Psoas muscle (tissue), 7 donors: ENCODE measurements at regions not wholly inside any gene's neighbourhood (a gene's known extent, or its start where the extent isn't known, plus 50 kb on each side); places are given as distances from the start of the nearest gene placed in this dataset.

Experiments
- ATAC-seq, 4 donors: fragments of 200-7000 bp; cut with Tn5 transposase; one replicate each; pipeline ENCODE4 v1.9.1; 2020; ENCODE audit warnings: moderate library complexity in 3 of 4, mild to moderate bottlenecking in 2 of 4
- DNase-seq, 2 donors: peaks; one replicate each; pipeline ENCODE4 v3.0.0-alpha.2; 2020
- H3K27ac ChIP-seq: fragments of 200-600 bp; one replicate; pipeline ENCODE4 v1.8.0; 2022
- H3K27me3 ChIP-seq, 3 donors: fragments of 200-600 bp in 1 of 3; one replicate each; pipeline versions ENCODE4 v1.6.1 to v1.8.0; 2013 to 2022; ENCODE audit warnings: low read length in 2 of 3, mild to moderate bottlenecking in 2 of 3, moderate library complexity in 1 of 3; ENCODE audit not compliant: insufficient read depth in 3 of 3
- H3K36me3 ChIP-seq, 2 donors: fragments of 200-600 bp in 1 of 2; one replicate each; pipeline versions ENCODE4 v1.6.1 to v1.8.0; 2013 to 2022; ENCODE audit warnings: low read depth in 1 of 2, mild to moderate bottlenecking in 1 of 2, moderate library complexity in 1 of 2; ENCODE audit not compliant: insufficient read depth in 1 of 2
- H3K4me1 ChIP-seq: fragments of 200-600 bp; one replicate; pipeline ENCODE4 v1.8.0; 2022
- H3K4me3 ChIP-seq: fragments of 200-600 bp; one replicate; pipeline ENCODE4 v1.8.0; 2022; ENCODE audit warnings: mild to moderate bottlenecking
- H3K9me3 ChIP-seq: fragments of 200-600 bp; one replicate; pipeline ENCODE4 v1.8.0; 2022
- WGBS, 3 donors: extraction: QIAGEN DNeasy Blood & Tissue Kit; methylation state at CpG; one replicate each; pipeline versions ENCODE4 v1.1.6 to v1.1.7; 2013; 5-methylcytosine and 5-hydroxymethylcytosine counted together
- intact Hi-C, 2 donors: fragments of 100-400 bp; cut with DNase I; formaldehyde crosslinking; loops; one replicate each; pipeline versions ENCODE4 v1.11.0 to v1.14.2; 2022
- TF ChIP-seq, protein P1 (sequence below): fragments of 200-600 bp; IDR thresholded peaks from one replicate; pipeline ENCODE4 v1.8.0; 2022; ENCODE audit warnings: antibody characterized with exemption
- donor health status: healthy with polysubstance abuse.
- donor health status: DM: no; HTN: no; CAD: no; lungs with moderate emphysema.
- donor health status: Bipolar disorder and iron deficiency.
- donor health status: healthy.
- donor health status: DM: yes; HTN: yes; CAD: no.
- donor health status: DM: no; HTN: no; CAD: no.
- donor health status: DM: yes; HTN: yes; CAD: no.

DNA sequence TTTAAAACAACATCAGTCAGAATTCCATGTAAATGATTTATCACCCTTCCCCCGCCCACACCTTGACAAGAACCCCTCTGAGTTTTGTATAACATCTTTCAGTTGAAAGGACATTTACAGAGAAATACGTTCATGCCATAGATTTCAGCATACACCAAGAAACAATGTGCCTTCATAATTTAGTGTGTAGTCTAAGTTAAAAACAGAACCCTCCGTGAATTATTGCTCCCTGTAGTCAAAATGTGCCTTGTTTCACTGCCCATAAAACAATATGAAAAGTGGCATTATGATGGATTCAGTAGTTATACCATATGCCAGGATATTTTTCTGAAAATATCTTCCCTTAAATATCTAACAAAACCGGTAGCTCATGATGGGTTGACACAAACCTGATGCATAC lies 953.9 kb downstream of the GBE1 start:
- Histone ChIP-seq H3K27me3 (no peaks in the 10 kb centered on the region), H3K36me3 (no peaks in the 10 kb centered on the region), H3K4me1 (no peaks in the 10 kb centered on the region), H3K4me3 (no peak overlapping the region), H3K27ac (no peak overlapping the region), H3K9me3 (no peaks in the 10 kb centered on the region)
- WGBS, 3 donors, result 64 to 68% (median 66%) methylated on average over 4 of the region's 4 CpGs
- ATAC-seq, result no peak
- intact Hi-C loops, result no loop called here
- no peak for DNase-seq
- TF ChIP-seq, protein P1, sequence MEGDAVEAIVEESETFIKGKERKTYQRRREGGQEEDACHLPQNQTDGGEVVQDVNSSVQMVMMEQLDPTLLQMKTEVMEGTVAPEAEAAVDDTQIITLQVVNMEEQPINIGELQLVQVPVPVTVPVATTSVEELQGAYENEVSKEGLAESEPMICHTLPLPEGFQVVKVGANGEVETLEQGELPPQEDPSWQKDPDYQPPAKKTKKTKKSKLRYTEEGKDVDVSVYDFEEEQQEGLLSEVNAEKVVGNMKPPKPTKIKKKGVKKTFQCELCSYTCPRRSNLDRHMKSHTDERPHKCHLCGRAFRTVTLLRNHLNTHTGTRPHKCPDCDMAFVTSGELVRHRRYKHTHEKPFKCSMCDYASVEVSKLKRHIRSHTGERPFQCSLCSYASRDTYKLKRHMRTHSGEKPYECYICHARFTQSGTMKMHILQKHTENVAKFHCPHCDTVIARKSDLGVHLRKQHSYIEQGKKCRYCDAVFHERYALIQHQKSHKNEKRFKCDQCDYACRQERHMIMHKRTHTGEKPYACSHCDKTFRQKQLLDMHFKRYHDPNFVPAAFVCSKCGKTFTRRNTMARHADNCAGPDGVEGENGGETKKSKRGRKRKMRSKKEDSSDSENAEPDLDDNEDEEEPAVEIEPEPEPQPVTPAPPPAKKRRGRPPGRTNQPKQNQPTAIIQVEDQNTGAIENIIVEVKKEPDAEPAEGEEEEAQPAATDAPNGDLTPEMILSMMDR, result no peak

DNA sequence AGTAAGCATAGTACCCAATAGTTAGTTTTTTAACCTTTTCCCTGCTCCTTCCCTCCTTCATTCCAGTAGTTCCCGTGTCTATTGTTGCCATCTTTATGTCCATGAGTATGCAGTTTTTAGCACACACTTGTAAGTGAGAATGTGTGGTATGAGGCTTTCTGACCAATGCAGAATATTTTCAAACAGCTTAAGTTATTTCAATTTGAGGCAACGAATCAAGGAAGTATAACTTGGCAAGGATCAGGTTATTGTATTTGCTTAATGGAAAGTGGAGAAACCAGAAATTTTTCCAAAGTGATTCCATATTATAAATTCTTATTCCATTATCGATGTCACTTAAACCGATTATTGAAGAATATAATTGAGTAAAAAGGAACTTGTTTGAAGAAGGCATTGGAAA lies 954.8 kb downstream of the GBE1 start:
- TF ChIP-seq, protein P1, result no peak
- no peaks in the 10 kb centered on the region for H3K9me3 ChIP-seq
- no peak overlapping the region for H3K4me3 ChIP-seq
- H3K27me3 ChIP-seq, result no peaks in the 10 kb centered on the region
- H3K36me3 ChIP-seq, result no peaks in the 10 kb centered on the region
- H3K4me1 ChIP-seq, result no peaks in the 10 kb centered on the region
- intact Hi-C loops, result no loop called here
- DNase-seq (no peak), ATAC-seq (no peak)
- WGBS, 3 donors, result 72 to 75% (median 74%) methylated on average over 4 of the region's 4 CpGs
- H3K27ac ChIP-seq, result no peak overlapping the region

DNA sequence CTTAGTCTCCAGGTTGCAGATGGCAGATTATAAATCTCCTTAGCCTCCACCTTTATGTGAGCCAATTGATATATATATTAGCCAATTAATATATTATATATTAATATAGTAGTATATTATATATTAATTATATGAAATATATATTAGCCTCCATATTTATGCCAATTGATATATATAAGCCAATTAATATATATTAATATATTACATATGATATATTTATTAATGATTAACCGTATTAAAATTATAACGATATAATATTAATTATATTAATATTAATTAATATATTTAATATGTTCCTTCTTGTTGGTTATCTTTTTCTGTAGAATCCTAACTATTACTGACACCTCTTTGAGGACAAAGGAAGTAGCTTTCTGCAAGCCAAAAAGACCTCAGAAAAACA lies 972.5 kb downstream of the GBE1 start:
- WGBS, 3 donors, result 95 to 97% (median 96%) methylated on average over 2 of the region's 2 CpGs
- Histone ChIP-seq H3K27me3 (no peaks in the 10 kb centered on the region), H3K36me3 (no peaks in the 10 kb centered on the region), H3K4me3 (no peak overlapping the region), H3K27ac (no peak overlapping the region), H3K4me1 (no peaks in the 10 kb centered on the region), H3K9me3 (no peaks in the 10 kb centered on the region)
- DNase-seq (no peak), ATAC-seq (no peak)
- TF ChIP-seq, protein P1, result no peak
- intact Hi-C loops, result no loop called here

DNA sequence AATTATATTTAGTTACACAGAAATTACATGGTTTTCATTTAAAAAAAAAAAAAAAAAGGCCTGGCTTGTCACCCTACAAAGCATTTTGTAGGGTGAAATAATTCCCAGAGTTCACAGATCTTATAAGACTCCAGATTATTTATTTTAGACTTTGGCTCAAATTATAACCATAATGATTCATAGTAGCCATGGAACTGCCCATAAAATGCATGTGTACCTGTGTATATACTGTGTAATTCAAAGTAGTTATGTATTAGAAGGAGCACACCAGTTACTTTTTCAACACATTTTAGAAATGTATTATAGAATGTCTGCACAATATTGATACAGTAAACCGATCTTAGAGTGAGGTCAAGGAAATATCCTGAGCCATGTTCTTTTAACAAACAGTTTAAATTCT lies 975.6 kb downstream of the GBE1 start:
- ATAC-seq, result no peak
- no peaks in the 10 kb centered on the region for H3K27me3 ChIP-seq
- no peak for DNase-seq
- H3K36me3 ChIP-seq, result no peaks in the 10 kb centered on the region
- H3K4me3 ChIP-seq, result no peak overlapping the region
- WGBS, 3 donors, result 74 to 83% (median 76%) methylated on average over 1 of the region's 1 CpG
- H3K4me1 ChIP-seq, result no peaks in the 10 kb centered on the region
- H3K9me3 ChIP-seq, result no peaks in the 10 kb centered on the region
- TF ChIP-seq, protein P1, result no peak
- intact Hi-C loops, result no loop called here
- no peak overlapping the region for H3K27ac ChIP-seq

DNA sequence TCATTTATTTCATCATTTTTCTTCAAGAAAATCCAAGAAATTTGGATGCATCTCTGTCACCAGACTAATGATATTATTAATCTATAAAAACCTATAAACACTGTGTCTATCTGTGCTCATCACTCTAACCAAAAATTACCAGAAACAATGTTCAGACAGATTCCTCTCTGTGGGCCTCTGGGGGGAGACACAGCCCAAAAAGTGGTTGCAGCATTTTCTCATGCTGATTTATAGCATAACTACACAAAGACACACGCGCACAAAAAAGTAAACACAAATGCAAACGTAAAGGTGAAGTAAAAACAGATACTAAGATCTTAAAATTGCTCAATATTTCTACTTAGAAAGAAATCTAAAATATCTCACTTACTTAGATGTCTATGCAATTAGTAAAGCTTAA lies 976.0 kb downstream of the GBE1 start:
- Histone ChIP-seq H3K9me3 (no peaks in the 10 kb centered on the region), H3K4me3 (no peak overlapping the region), H3K4me1 (no peaks in the 10 kb centered on the region), H3K27ac (no peak overlapping the region), H3K36me3 (no peaks in the 10 kb centered on the region), H3K27me3 (no peaks in the 10 kb centered on the region)
- TF ChIP-seq, protein P1, result no peak
- intact Hi-C loops, result no loop called here
- ATAC-seq (no peak), DNase-seq (no peak)
- 33 to 44% (median 41%) methylated on average over 3 of the region's 3 CpGs for WGBS, 3 donors
